ENCODE measurements at regions not wholly inside any gene's neighbourhood (a gene's known extent, or its start where the extent isn't known, plus 50 kb on each side); places are given as distances from the start of the nearest gene placed in this dataset.

GRCh38 chr10:108905821-108906220, 1017.5 kb downstream of the XPNPEP1 start:
- Histone ChIP-seq H3K4me1 (ENCODE audit: control insufficient read depth, insufficient read depth, low read length) (no peaks in the 10 kb centered on the region), H4K5ac (ENCODE audit: low read depth, low read length) (no peak overlapping the region), H3K9me1 (ENCODE audit: insufficient read depth, low read length) (peaks cover 3% of the 10 kb centered on the region; the same call in 1 of the 2 replicates), H3K56ac (ENCODE audit: extremely low read depth, insufficient read depth, low read length) (no peak overlapping the region), H3K4ac (ENCODE audit: low read depth, low read length) (no peak overlapping the region), H3K9me3 (ENCODE audit: control insufficient read depth, insufficient read depth, low read length) (no peaks in the 10 kb centered on the region), H2BK5ac (ENCODE audit: low read depth, low read length, poor library complexity, severe bottlenecking) (no peak overlapping the region), H3K14ac (replicated peaks; ENCODE audit: low read depth, low read length) (no peak overlapping the region), H3K4me3 (ENCODE audit: insufficient read depth, low read depth, low read length) (no peak overlapping the region), H2AFZ (replicated peaks; ENCODE audit: low read length, poor library complexity) (no peak overlapping the region), H3K79me1 (ENCODE audit: low read depth in 1 of 2, low read length in 2 of 2) (no peaks in the 10 kb centered on the region), H2BK120ac (ENCODE audit: low read depth, low read length) (no peak overlapping the region), H3K27ac (ENCODE audit: insufficient read depth, low read length) (no peak overlapping the region), H3K36me3 (ENCODE audit: control insufficient read depth, insufficient read depth, low read length) (no peaks in the 10 kb centered on the region), H2AK5ac (ENCODE audit: low read depth, low read length) (no peak overlapping the region), H3K18ac (ENCODE audit: low read depth, low read length) (no peak overlapping the region), H4K20me1 (ENCODE audit: insufficient read depth, low read length) (no peaks in the 10 kb centered on the region), H4K8ac (ENCODE audit: low read depth in 2 of 2, low read length in 2 of 2) (no peak overlapping the region), H2AK9ac (replicated peaks; ENCODE audit: low read depth, low read length, poor library complexity) (no peak overlapping the region), H2BK15ac (ENCODE audit: low read depth, low read length) (no peak overlapping the region), H3K27me3 (ENCODE audit: control insufficient read depth, insufficient read depth, low read length) (no peaks in the 10 kb centered on the region), H2BK20ac (ENCODE audit: low read depth, low read length) (no peak overlapping the region), H4K91ac (ENCODE audit: insufficient read depth, low read depth, low read length) (no peak overlapping the region), H3K9ac (ENCODE audit: low read depth, low read length) (no peak overlapping the region), H3K23ac (ENCODE audit: low read depth, low read length) (no peak overlapping the region), H3K4me2 (ENCODE audit: low read depth, low read length) (no peak overlapping the region)
- in situ Hi-C loops (cut with MboI; ENCODE audit: low sequenced_read_pairs) (no loop called here), dilution Hi-C loops (cut with HindIII; ENCODE audit: low sequenced_read_pairs, unreplicated experiment) (no loop called here), intact Hi-C loops (cut with micrococcal nuclease) (no loop called here)
- ChIA-PET POLR2A (ENCODE audit: unreplicated experiment) (no interaction called here), CTCF (no interaction called here)
- ATAC-seq (ENCODE audit: low read depth) = no peak
- 67% methylated on average over 1 of the region's 4 CpGs; no CpG with 5 or more reads in 1 of the 2 experiments for WGBS, 2 experiments (ENCODE audit: extremely low coverage in 2 of 2, insufficient read length in 1 of 2)
- TF ChIP-seq FOS (IDR thresholded peaks at IDR 0.05; ENCODE audit: low read depth, low read length) (no peak), CEBPB (IDR thresholded peaks at IDR 0.05; ENCODE audit: low read depth, low read length) (no peak), MAFK (IDR thresholded peaks at IDR 0.05; ENCODE audit: low read depth, low read length) (no peak), CTCF (conservative IDR thresholded peaks at IDR 0.05; ENCODE audit: low read depth, low read length) (no peak), RAD21 (IDR thresholded peaks at IDR 0.05; ENCODE audit: low read length) (no peak), POLR2A (IDR thresholded peaks at IDR 0.05; ENCODE audit: low read depth, low read length) (no peak), RFX5 (IDR thresholded peaks at IDR 0.05; ENCODE audit: low read depth, low read length) (no peak), NFE2L2 (IDR thresholded peaks at IDR 0.05; ENCODE audit: low read depth, low read length) (no peak), MAZ (IDR thresholded peaks at IDR 0.05; ENCODE audit: borderline replicate concordance, low read depth, low read length) (no peak), BHLHE40 (IDR thresholded peaks at IDR 0.05; ENCODE audit: low read depth, low read length) (no peak), ELK1 (IDR thresholded peaks at IDR 0.05; ENCODE audit: borderline replicate concordance, low read depth, low read length) (no peak), CHD1 (IDR thresholded peaks at IDR 0.05; ENCODE audit: low read depth, low read length) (no peak), SMC3 (IDR thresholded peaks at IDR 0.05; ENCODE audit: low read depth, low read length) (no peak), RCOR1 (IDR thresholded peaks at IDR 0.05; ENCODE audit: insufficient replicate concordance, low read length) (no peak), MXI1 (IDR thresholded peaks at IDR 0.05; ENCODE audit: borderline replicate concordance, low read depth, low read length) (no peak)
- TF ChIP-seq, protein P1, sequence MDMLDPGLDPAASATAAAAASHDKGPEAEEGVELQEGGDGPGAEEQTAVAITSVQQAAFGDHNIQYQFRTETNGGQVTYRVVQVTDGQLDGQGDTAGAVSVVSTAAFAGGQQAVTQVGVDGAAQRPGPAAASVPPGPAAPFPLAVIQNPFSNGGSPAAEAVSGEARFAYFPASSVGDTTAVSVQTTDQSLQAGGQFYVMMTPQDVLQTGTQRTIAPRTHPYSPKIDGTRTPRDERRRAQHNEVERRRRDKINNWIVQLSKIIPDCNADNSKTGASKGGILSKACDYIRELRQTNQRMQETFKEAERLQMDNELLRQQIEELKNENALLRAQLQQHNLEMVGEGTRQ (IDR thresholded peaks at IDR 0.05; ENCODE audit: low read depth, low read length) = no peak
- no TSS peak for BruUV-seq (replicated peaks)
- no peak for DNase-seq

Data from IMR-90 (cell line).